ENCODE measurements at regions not wholly inside any gene's neighbourhood (a gene's known extent, or its start where the extent isn't known, plus 50 kb on each side); places are given as distances from the start of the nearest gene placed in this dataset.

- TF ChIP-seq, protein P1, sequence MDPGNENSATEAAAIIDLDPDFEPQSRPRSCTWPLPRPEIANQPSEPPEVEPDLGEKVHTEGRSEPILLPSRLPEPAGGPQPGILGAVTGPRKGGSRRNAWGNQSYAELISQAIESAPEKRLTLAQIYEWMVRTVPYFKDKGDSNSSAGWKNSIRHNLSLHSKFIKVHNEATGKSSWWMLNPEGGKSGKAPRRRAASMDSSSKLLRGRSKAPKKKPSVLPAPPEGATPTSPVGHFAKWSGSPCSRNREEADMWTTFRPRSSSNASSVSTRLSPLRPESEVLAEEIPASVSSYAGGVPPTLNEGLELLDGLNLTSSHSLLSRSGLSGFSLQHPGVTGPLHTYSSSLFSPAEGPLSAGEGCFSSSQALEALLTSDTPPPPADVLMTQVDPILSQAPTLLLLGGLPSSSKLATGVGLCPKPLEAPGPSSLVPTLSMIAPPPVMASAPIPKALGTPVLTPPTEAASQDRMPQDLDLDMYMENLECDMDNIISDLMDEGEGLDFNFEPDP (CRISPR knock-in tag; conservative IDR thresholded peaks at IDR 0.05) = no peak
- TF ChIP-seq MED8 (CRISPR knock-in tag; IDR thresholded peaks at IDR 0.05; ENCODE audit: insufficient replicate concordance) (no peak), ZNF431 (CRISPR knock-in tag; IDR thresholded peaks at IDR 0.05; ENCODE audit: borderline replicate concordance, low read depth) (peak; percentile 76; the same call in 1 of the 2 replicates), ZFP41 (CRISPR knock-in tag; IDR thresholded peaks at IDR 0.05; ENCODE audit: borderline replicate concordance) (no peak), DZIP1 (CRISPR knock-in tag; IDR thresholded peaks at IDR 0.05) (no peak), ZNF33A (CRISPR knock-in tag; IDR thresholded peaks at IDR 0.05; ENCODE audit: borderline replicate concordance) (no peak), MBD4 (IDR thresholded peaks at IDR 0.05; ENCODE audit: borderline replicate concordance, low read length) (no peak), RELA (CRISPR knock-in tag; IDR thresholded peaks at IDR 0.05) (no peak), ZNF530 (CRISPR knock-in tag; IDR thresholded peaks at IDR 0.05; ENCODE audit: low read depth) (no peak), ATAD3A (CRISPR knock-in tag; IDR thresholded peaks at IDR 0.05) (no peak), ZNF768 (CRISPR knock-in tag; IDR thresholded peaks at IDR 0.05) (peak; percentile 84; the same call in 1 of the 2 replicates), WIZ (CRISPR knock-in tag; IDR thresholded peaks at IDR 0.05) (0 out of 2 replicates have a peak, but pooled peaks have one; percentile 22), MAFF (IDR thresholded peaks at IDR 0.05; ENCODE audit: low read depth, low read length) (no peak), ETV6 (CRISPR knock-in tag; conservative IDR thresholded peaks at IDR 0.05) (no peak; the same call in 1 of the 2 replicates), ATRX (CRISPR knock-in tag; IDR thresholded peaks at IDR 0.05; ENCODE audit: borderline replicate concordance) (no peak), PHF8 (CRISPR knock-in tag; IDR thresholded peaks at IDR 0.05) (peak; percentile 84)
- TF ChIP-seq, protein P2, sequence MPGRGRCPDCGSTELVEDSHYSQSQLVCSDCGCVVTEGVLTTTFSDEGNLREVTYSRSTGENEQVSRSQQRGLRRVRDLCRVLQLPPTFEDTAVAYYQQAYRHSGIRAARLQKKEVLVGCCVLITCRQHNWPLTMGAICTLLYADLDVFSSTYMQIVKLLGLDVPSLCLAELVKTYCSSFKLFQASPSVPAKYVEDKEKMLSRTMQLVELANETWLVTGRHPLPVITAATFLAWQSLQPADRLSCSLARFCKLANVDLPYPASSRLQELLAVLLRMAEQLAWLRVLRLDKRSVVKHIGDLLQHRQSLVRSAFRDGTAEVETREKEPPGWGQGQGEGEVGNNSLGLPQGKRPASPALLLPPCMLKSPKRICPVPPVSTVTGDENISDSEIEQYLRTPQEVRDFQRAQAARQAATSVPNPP (CRISPR knock-in tag; IDR thresholded peaks at IDR 0.05) = no peak; the same call in 1 of the 2 replicates
- TF ChIP-seq, protein P3, sequence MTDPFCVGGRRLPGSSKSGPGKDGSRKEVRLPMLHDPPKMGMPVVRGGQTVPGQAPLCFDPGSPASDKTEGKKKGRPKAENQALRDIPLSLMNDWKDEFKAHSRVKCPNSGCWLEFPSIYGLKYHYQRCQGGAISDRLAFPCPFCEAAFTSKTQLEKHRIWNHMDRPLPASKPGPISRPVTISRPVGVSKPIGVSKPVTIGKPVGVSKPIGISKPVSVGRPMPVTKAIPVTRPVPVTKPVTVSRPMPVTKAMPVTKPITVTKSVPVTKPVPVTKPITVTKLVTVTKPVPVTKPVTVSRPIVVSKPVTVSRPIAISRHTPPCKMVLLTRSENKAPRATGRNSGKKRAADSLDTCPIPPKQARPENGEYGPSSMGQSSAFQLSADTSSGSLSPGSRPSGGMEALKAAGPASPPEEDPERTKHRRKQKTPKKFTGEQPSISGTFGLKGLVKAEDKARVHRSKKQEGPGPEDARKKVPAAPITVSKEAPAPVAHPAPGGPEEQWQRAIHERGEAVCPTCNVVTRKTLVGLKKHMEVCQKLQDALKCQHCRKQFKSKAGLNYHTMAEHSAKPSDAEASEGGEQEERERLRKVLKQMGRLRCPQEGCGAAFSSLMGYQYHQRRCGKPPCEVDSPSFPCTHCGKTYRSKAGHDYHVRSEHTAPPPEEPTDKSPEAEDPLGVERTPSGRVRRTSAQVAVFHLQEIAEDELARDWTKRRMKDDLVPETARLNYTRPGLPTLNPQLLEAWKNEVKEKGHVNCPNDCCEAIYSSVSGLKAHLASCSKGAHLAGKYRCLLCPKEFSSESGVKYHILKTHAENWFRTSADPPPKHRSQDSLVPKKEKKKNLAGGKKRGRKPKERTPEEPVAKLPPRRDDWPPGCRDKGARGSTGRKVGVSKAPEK (CRISPR knock-in tag; IDR thresholded peaks at IDR 0.05; ENCODE audit: borderline replicate concordance) = peak; percentile 82; the same call in 1 of the 2 replicates
These were observed 91.4 kb upstream of the XIST start (continued) for GRCh38 chrX:73943693-73944562.
